D341Med (cell line): ENCODE measurements at regions not wholly inside any gene's neighbourhood (a gene's known extent, or its start where the extent isn't known, plus 50 kb on each side); places are given as distances from the start of the nearest gene placed in this dataset.

Experiments used
- DNase-seq: peaks from one replicate; pipeline ENCODE4 v3.0.0; 2012; ENCODE audit warnings: low spot score

GRCh38 chr6:44560458-44561059 is 173.1 kb downstream of the CDC5L start:
- no peak for DNase-seq

- no peak for DNase-seq
Observed at GRCh38 chr6:44561060-44561623, 173.6 kb downstream of the CDC5L start.

GRCh38 chr6:44561832-44562665 is 174.5 kb downstream of the CDC5L start:
- DNase-seq, result no peak

GRCh38 chr6:44563397-44563796 is 175.9 kb downstream of the CDC5L start:
- DNase-seq, result no peak

GRCh38 chr6:44564906-44565524 is 177.5 kb downstream of the CDC5L start:
- no peak for DNase-seq

GRCh38 chr6:44567406-44567805 is 179.9 kb downstream of the CDC5L start:
- DNase-seq, result no peak

- no peak for DNase-seq
Observed at GRCh38 chr6:44569131-44569530, 181.6 kb downstream of the CDC5L start.

GRCh38 chr6:44569931-44570385 is 182.5 kb downstream of the CDC5L start:
- no peak for DNase-seq

GRCh38 chr6:44571510-44571909 is 184.0 kb downstream of the CDC5L start:
- DNase-seq, result no peak

GRCh38 chr6:44572346-44572745 is 184.8 kb downstream of the CDC5L start:
- DNase-seq, result no peak

- no peak for DNase-seq
Observed at GRCh38 chr6:44575644-44576043, 188.1 kb downstream of the CDC5L start.

- DNase-seq, result no peak
Observed at GRCh38 chr6:44576132-44576631, 188.7 kb downstream of the CDC5L start.

- DNase-seq, result no peak
Observed at GRCh38 chr6:44580901-44581300, 193.4 kb downstream of the CDC5L start.

GRCh38 chr6:44582930-44583329 is 195.4 kb downstream of the CDC5L start:
- no peak for DNase-seq

GRCh38 chr6:44590471-44590870 is 203.0 kb downstream of the CDC5L start:
- DNase-seq, result no peak

GRCh38 chr6:44593539-44593944 is 206.0 kb downstream of the CDC5L start:
- peak; percentile 72 for DNase-seq

- no peak for DNase-seq
Observed at GRCh38 chr6:44594481-44594880, 207.0 kb downstream of the CDC5L start.

- no peak for DNase-seq
Observed at GRCh38 chr6:44598679-44599078, 211.2 kb downstream of the CDC5L start.

- no peak for DNase-seq
Observed at GRCh38 chr6:44599672-44600071, 212.2 kb downstream of the CDC5L start.

- DNase-seq, result no peak
Observed at GRCh38 chr6:44603044-44603686, 215.7 kb downstream of the CDC5L start.

- no peak for DNase-seq
Observed at GRCh38 chr6:44606504-44606903, 219.0 kb downstream of the CDC5L start.

- no peak for DNase-seq
Observed at GRCh38 chr6:44606976-44607375, 219.5 kb downstream of the CDC5L start.
